ENCODE measurements at regions not wholly inside any gene's neighbourhood (a gene's known extent, or its start where the extent isn't known, plus 50 kb on each side); places are given as distances from the start of the nearest gene placed in this dataset.
A peak's percentile ranks its signal among the peaks of the same experiment; 100 is the strongest.
"Not testable (repeated sequence)": the region's sequence is repeated elsewhere in the genome, so short reads cannot be mapped to it uniquely, and the experiment has no call there.

- no peaks in the 10 kb centered on the region for H3K27me3 ChIP-seq (ENCODE audit: control insufficient read depth, insufficient read depth, low read length)
- H3K36me3 ChIP-seq (ENCODE audit: control insufficient read depth, insufficient read depth, low read length): no peaks in the 10 kb centered on the region
- no peak overlapping the region for H3K27ac ChIP-seq (ENCODE audit: insufficient read depth, low read length)
- no peaks in the 10 kb centered on the region for H4K20me1 ChIP-seq (ENCODE audit: control insufficient read depth, extremely low read depth, insufficient read depth, low read length)
- no peak overlapping the region for H3K9ac ChIP-seq (ENCODE audit: insufficient read depth, low read length)
- H3K4me3 ChIP-seq (replicated peaks in 1 of 4; ENCODE audit: control extremely low read depth in 1 of 4, insufficient read depth in 1 of 4, low read depth in 3 of 4, low read length in 4 of 4): no peak overlapping the region
- no peak overlapping the region for H3K4me2 ChIP-seq (ENCODE audit: extremely low read depth, insufficient read depth, low read length)
- no peaks in the 10 kb centered on the region for H3K9me3 ChIP-seq (ENCODE audit: control insufficient read depth, insufficient read depth, low read depth, low read length)
- TF ChIP-seq EZH2 (IDR thresholded peaks at IDR 0.05; ENCODE audit: low read length, missing control alignments) (no peak), CTCF (conservative IDR thresholded peaks at IDR 0.05 in 1 of 2, IDR thresholded peaks at IDR 0.05 in 1 of 2; ENCODE audit: low read depth in 1 of 2, low read length in 2 of 2) (no peak)
- no peak for DNase-seq (ENCODE audit: low read depth in 2 of 2)
- H3K79me2 ChIP-seq (ENCODE audit: control insufficient read depth, insufficient read depth, low read length): no peaks in the 10 kb centered on the region
- H2AFZ ChIP-seq (ENCODE audit: low read length): no peak overlapping the region
- H3K4me1 ChIP-seq (ENCODE audit: control insufficient read depth, extremely low read depth, insufficient read depth, low read length): peaks cover 2% of the 10 kb centered on the region
Measured at GRCh38 chr5:50593681-50594080, 72.8 kb upstream of the PARP8 start.

- TF ChIP-seq CTCF (conservative IDR thresholded peaks at IDR 0.05 in 1 of 2, IDR thresholded peaks at IDR 0.05 in 1 of 2; ENCODE audit: low read depth in 1 of 2, low read length in 2 of 2): no peak
- no peak for TF ChIP-seq EZH2 (IDR thresholded peaks at IDR 0.05; ENCODE audit: low read length, missing control alignments)
- Histone ChIP-seq H3K27ac (ENCODE audit: insufficient read depth, low read length) (no peak overlapping the region), H3K36me3 (ENCODE audit: control insufficient read depth, insufficient read depth, low read length) (no peaks in the 10 kb centered on the region), H3K79me2 (ENCODE audit: control insufficient read depth, insufficient read depth, low read length) (no peaks in the 10 kb centered on the region), H3K9ac (ENCODE audit: insufficient read depth, low read length) (no peak overlapping the region), H3K4me1 (ENCODE audit: control insufficient read depth, extremely low read depth, insufficient read depth, low read length) (peaks cover 2% of the 10 kb centered on the region), H3K4me3 (replicated peaks in 1 of 4; ENCODE audit: control extremely low read depth in 1 of 4, insufficient read depth in 1 of 4, low read depth in 3 of 4, low read length in 4 of 4) (no peak overlapping the region), H4K20me1 (ENCODE audit: control insufficient read depth, extremely low read depth, insufficient read depth, low read length) (no peaks in the 10 kb centered on the region), H2AFZ (ENCODE audit: low read length) (no peak overlapping the region), H3K4me2 (ENCODE audit: extremely low read depth, insufficient read depth, low read length) (peak overlapping the region; percentile 13), H3K27me3 (ENCODE audit: control insufficient read depth, insufficient read depth, low read length) (no peaks in the 10 kb centered on the region), H3K9me3 (ENCODE audit: control insufficient read depth, insufficient read depth, low read depth, low read length) (no peaks in the 10 kb centered on the region)
- peak; percentile 91 to 92 for DNase-seq (ENCODE audit: low read depth in 2 of 2)
Measured at GRCh38 chr5:50595199-50595598, 71.2 kb upstream of the PARP8 start.

GRCh38 chr5:50601576-50601975, 64.9 kb upstream of the PARP8 start:
- not testable (repeated sequence) for H3K4me3 ChIP-seq (replicated peaks in 1 of 4; ENCODE audit: control extremely low read depth in 1 of 4, insufficient read depth in 1 of 4, low read depth in 3 of 4, low read length in 4 of 4); H3K27me3 ChIP-seq (ENCODE audit: control insufficient read depth, insufficient read depth, low read length); H3K9me3 ChIP-seq (ENCODE audit: control insufficient read depth, insufficient read depth, low read depth, low read length); H3K27ac ChIP-seq (ENCODE audit: insufficient read depth, low read length); H3K4me2 ChIP-seq (ENCODE audit: extremely low read depth, insufficient read depth, low read length); H4K20me1 ChIP-seq (ENCODE audit: control insufficient read depth, extremely low read depth, insufficient read depth, low read length); H3K79me2 ChIP-seq (ENCODE audit: control insufficient read depth, insufficient read depth, low read length); H3K36me3 ChIP-seq (ENCODE audit: control insufficient read depth, insufficient read depth, low read length); H3K4me1 ChIP-seq (ENCODE audit: control insufficient read depth, extremely low read depth, insufficient read depth, low read length); H3K9ac ChIP-seq (ENCODE audit: insufficient read depth, low read length); DNase-seq (ENCODE audit: low read depth in 2 of 2); H2AFZ ChIP-seq (ENCODE audit: low read length)

All from fibroblast of lung (primary cell).